Brain pericyte (primary cell): ENCODE measurements at regions not wholly inside any gene's neighbourhood (a gene's known extent, or its start where the extent isn't known, plus 50 kb on each side); places are given as distances from the start of the nearest gene placed in this dataset.

Experiments used
- DNase-seq: peaks from one replicate; pipeline ENCODE4 v3.0.0-alpha.2; 2012; ENCODE audit warnings: low read depth, low spot score

DNA sequence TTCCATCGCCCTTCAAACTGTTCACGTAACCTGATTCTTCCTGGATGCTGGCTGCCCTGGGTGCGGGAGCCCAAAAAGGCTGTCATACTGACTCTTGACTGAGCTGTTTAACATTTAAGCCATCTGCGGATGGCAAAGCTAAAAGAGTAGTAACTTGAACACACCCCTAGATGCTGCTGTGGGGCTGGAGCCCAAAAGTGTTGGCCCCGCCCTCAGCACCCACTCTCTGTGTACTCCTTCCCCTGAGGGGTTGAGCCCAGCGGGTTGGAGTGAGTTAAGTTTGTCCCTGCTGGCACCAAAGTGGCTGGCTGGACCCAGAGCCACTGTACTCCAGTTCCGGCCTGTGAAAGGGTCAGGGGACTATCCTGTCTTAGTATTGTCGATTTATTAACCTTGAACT is 640.6 kb downstream of the PTPRU start:
- no peak for DNase-seq

DNA sequence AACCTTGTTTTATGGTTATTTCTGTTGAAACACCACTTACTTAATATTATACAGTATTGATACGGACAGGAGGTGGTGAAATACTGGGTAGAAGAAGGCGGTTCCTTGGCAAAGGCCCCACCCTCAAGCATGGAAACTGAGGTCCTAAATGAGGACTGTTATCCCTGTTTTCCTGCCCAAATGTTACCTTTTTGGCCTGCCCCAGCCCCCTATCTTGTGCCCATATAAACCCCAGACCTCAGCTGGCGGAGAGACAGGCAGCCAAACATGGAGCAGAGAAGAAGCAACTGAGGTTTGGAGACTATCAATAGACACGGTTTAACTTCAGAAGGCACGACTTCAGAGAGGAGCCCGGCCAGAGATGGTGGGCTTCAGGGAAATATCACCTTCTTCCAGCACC is 640.1 kb downstream of the PTPRU start:
- no peak for DNase-seq

DNA sequence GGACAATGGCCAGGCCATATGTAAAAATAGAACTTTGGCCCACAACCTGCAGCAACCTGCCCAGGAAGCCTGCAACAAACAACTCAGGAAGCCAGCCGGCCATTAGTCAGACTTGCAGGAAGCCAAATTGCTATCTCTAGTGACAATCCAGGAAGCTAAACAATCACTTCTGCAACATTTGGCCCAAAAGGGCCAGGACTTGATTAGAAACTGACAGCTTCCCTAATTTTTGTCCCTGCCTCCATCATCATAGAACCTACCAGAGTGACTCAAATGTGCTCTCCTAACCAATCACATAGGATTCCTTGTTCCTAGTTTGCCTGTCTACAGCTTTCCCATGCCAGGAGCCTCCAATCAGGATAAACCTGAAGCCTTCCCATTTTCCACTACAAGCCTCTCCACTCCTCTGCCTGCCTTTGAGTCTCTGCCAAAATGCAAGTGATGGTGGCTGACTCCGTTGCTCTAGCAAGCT is 639.3 kb downstream of the PTPRU start:
- no peak for DNase-seq

DNA sequence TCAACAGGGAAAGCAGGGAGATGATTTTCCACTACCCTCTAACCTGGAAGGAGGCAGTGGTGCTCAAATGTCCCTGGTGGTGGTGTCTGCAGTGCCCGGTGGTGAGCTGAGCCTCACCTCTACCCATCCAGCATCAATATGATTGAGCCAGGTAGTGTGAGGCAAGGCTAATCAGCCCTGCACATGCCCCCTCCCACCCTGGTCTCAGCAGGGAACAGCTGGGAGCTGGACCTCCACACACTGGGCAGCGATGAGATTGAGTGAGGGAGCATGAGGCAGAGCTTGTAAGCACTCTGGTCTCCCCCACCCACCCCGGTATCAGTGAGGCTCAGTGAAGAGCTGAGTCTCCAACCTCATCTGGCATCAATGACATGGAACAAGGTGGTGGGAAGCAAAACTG is 634.3 kb downstream of the PTPRU start:
- no peak for DNase-seq

DNA sequence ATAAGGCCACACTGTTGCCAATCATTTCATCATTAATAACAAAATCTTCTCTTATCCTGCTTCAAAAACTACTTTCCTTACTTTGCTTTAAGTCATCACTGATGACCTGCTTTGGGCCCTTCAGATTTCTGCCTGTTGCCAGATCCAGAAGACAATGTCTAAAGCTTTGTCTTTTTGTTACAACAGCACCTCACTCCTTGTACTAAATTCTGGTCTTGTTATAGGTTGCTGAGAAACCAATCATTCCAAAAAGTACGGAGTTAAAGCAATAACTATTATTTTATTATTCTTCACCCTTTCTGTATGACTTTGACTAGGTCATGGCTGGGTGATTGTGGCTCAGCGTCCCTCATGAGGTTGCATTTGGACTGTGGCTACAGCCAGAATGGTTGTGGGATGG is 633.5 kb downstream of the PTPRU start:
- no peak for DNase-seq

DNA sequence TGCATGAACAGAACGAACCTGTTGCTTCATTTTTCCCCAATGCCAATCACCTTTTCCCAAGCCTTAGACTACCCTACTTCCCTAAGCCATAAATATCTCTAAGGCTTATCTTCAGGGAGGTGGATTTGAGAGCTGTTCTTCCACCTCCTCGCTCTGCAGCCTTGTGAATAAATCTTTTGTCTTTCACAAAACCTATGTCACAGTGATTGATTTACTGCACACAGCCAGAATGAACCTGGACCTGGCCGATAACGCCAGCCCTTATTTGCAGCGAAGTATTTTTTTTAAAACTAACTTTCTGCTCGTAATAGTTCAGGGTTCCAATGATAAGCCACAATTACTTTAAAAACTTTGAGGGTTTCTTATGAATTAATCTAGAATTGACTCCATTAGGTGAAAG is 632.6 kb downstream of the PTPRU start:
- DNase-seq = no peak

DNA sequence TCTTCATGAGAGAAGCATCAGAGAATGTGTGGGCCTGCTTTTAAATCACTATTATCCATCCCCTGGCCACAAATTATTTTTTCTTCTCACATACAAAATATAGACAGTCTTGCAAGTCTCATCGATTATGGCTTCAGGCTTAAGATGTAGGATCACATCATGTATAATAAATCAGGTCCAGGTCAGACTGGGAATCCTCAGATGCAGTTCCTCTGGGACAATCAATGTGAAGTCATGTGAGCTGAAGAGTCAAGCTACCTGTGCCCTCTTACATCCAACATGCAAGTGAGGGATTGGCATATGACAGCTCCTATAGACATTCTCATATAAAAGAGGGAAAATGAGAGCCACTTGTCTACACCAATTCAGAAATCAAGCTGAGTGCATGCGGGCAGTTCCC is 631.8 kb downstream of the PTPRU start:
- no peak for DNase-seq

DNA sequence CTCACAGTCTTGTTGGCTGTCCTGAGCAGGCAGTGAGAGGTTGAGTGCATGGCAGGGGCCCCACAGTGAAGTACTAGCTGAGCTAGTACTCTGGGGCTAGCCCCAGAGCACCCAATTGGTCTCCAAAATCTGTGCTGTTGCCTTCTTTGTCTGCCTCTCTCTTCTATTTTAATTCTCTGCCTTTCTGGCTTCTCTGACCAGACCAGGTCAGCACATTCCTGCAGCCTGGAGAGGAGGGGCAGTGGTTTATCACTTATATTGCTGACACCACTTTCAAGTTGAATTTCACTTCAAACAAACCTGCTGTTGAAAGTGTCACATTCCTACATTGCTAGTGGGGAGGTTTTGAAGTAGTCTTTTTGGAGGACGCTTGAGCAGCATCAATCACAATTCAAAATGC is 628.7 kb downstream of the PTPRU start:
- no peak for DNase-seq

DNA sequence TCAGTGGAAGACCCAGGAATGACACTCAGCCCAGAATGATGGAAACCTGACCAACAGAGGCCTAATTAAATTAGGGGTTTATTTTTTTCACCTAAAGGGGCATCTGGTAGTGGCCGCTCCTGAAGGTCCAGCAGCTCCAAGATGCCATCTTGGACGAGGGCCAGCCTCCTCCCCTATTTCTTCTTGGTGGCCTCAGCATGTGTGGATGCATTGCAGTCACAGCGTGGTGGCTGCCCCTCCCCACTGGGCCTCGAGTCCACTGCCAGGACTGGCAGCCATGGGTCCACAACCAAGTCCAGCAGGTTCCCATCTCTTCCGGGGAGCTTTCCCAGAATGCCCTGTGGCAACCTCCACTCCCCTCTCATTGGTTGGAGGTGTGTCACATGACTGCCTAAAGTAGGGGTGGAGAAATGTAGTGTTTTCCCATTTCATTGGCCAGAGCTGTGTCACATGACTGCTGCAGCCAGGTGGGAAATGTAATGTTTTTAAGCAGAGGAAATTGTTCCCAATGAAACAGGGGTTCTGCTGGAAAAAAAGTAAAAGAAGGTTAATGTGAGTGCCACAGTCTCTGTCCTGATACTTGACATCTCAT is 628.2 kb downstream of the PTPRU start:
- DNase-seq = no peak

DNA sequence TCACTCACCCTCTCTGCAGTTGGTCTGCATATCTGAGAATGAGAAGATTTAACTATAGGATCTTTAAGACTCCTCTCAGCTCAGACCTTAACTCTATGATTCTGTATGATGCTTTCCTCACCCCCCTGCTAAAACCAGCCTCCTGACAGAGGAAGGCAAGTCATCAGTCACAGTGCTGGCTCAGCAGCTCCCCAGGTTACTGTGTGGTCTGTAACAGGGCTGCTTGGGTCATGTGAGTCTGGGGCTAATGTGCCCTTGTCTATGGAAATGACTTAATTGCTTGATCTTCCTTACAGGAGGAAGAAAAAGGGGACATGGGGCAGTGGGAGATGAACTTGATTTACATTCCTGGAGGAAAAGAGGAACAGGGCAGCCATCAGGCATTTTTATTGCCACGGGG is 625.6 kb downstream of the PTPRU start:
- no peak for DNase-seq

DNA sequence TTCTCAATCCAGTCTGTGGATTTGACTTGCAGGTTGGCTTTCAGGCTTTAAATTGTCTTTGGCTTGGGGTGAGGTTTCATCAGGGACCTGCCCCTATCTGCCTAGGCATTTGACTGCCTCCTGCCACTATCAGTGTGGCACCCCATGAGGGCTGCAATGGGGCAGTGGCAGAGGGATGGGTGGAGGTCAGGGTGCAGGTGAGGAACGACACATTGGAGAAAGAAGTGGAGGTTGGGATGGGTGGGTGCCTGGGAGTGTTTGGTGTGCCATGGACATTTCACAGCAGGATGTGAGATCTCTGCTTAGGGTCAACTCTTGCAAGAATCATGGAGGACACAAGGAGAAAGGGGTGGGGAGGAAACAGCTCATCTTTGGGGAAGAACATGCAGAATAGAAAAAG is 625.1 kb downstream of the PTPRU start:
- no peak for DNase-seq

DNA sequence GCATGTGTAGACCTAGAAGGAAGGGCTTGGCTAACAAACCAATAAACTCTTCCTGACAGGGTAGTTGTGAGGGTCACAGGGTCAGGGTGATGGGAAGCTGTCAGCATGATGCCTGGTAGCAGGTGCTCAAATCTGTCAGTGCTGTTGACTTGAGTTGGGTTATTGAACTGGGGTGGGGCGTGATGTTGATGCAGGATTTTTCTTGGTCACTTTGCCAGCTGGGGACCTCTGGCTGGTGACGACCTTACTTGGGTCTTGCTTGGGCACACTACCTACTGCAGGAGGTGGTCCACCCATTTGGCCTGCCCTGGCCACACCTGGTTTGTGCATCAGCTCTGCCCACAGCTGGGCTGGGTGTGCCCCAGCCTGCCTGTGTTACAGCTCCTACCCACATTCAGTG is 624.4 kb downstream of the PTPRU start:
- no peak for DNase-seq

DNA sequence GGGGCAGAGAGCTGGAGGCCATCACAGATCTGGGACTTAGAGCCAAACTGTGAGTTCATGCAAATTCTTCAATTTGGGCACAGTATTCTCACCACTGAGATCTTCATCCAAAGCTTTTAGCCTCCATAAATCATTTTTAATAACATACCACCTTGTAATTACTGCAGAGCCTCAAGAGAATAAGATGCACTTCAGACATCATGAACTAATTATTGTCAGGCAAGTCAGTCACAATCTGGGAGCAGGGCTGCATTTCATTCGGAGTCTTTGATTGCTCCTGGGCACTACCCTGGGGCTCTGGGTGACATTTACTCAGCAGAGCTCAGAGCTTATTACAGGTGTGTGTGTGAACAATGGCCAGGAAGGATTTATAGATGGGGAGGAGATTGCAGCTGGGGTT is 623.7 kb downstream of the PTPRU start:
- DNase-seq = no peak

DNA sequence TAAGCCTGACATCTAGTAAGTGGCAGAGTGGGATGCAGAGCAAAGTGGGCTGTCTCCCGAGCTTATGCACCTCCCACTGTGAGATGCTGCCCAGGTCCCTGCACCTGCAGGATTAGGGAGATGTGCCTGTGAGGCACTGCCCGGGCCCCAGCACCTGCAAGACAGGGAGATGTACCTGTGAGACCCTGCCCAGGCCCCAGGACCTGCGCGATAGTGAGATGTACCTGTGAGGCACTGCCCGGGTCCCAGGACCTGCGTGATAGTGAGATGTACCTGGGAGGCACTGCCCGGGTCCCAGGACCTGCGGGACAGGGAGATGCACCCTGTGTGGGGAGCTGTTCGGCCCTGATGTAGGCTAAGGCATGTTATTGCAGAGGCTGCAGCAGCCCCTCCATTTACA is 622.8 kb downstream of the PTPRU start:
- no peak for DNase-seq

DNA sequence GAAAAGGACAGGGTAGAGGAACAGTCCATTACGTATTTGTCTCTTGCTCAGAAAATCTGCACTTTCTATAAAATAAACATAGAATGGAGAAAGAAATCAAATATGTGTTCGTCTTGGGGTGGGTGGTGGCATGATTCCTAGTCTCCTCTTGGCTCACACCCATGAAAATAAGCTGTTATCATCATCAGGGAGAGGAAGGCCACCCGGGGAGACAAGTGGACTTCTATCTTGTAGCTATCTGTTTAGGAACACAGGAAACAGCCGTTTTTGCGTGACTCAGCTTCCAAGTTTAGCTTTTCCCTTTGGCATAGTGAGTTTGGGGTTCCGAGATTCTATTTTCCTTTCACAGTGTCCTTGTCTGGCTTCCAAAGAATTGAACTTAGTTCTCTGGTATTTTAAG is 622.3 kb downstream of the PTPRU start:
- DNase-seq = no peak

DNA sequence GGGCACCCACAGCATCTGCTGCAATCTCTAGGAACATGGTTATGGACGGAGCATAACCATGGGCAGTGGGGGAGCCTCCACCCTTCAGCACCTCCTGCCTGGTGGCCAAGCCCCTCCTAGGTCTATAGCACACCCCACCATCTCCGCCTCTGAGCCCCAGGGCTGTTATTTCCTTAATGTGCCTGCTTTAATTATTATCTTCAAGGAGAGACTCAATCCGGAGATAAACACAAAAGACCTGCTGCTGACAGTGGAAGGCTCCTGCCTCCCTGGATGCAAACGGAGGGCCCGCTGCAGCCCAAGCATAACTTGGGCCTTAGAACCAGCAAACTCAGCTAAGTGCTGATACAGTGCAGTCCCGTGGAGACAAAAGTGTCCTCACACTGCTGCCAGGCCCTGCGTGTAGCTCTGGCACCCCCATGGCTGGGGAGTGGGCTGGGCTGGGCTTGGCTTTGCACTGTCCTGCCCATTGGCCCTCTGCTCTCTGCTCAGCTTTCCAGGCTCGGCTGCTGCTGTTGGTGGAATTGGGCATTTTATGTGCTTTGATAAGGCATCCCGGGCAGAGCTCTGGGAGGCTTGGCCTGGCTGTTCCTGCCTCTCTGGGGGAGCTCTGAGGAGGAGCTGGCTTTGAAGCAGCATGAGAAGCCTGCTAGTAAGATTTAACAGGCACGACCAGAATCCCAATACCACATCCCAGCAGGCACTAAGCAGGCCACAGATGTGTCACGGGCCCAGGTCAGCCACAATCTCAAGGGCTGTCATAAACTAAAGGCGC is 620.2 kb downstream of the PTPRU start:
- no peak for DNase-seq

DNA sequence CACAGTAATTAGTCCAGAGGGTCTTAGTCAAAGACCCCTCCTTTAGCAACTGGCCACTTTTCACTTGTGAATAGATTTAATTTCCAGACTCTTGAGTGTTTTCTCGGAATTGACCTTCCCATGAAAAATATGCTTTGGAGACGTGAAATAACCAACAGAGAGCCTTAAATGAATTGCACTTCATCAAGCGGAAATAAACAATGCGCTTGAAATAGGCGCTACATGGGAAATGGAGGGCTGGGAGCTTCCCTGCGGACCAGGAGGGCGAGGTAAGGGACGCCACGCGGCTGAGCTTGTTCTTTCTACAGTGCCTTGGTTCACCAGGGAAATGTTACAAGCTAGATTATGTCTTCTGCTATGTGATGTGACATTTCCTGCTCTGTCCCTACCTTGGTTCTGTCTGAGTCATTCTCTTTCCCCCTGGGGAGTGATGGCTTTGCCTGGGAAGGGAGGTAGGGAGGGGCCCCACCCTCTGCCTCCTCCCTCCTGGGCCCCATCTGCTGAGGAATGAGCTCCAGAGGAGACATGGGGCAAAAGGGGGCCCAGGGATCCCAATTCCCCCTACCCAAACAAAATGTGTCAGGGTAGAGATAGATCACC is 619.3 kb downstream of the PTPRU start:
- no peak for DNase-seq

DNA sequence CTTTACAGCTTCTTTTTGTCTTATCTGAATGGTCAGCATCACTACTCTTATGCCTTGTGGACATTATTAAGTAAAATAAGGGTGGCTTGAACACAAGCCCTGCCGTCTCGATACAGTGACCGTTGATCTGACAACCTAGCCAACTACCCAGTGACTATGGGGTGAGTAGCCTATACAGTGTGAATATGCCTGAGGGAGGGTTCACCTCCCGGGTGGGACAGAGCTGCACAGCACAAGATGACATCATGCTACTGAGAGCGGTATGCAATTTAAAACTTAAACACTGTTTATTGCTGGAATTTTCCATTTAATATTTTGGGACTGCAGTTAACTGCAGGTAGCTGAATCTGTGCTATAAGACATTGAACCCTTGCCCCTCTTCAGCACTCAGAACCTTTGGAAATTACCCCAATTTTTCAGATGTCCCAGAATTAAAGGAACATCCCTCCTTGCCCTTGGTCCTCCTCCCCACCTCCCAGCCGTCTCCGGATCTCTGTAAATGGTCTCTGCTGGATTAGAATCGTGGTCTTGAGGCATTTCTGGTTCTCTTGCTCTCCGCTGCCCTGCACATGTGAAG is 618.5 kb downstream of the PTPRU start:
- no peak for DNase-seq

DNA sequence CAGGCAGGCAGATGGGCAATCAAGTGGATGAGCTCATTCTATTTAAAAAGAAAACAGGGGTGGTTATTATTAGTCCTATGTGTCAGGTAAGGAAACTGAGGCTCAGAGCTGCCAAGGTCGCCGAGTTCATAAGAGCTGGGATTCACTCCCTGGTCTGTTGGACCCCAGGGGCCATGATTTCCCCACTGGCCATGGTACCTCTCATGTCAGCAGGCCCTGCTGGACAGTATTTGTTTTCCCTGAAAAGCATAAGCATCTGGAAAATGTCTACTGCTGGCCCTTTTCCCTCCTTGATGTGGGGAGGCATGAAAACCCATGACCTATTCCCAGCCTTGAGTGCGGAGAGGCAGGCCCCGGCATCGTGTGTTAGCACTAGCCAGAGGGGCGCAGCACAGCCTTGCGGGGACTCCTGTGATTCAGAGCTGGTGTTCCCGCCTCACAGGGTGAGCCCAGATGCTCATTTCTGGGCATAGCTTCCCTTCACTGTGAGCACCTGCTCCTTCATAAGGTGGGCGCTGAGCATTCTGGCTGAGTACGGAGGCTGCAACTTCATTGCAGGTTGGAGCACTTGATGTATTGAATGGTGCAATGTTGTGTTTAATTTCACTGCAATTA is 617.5 kb downstream of the PTPRU start:
- DNase-seq = no peak

DNA sequence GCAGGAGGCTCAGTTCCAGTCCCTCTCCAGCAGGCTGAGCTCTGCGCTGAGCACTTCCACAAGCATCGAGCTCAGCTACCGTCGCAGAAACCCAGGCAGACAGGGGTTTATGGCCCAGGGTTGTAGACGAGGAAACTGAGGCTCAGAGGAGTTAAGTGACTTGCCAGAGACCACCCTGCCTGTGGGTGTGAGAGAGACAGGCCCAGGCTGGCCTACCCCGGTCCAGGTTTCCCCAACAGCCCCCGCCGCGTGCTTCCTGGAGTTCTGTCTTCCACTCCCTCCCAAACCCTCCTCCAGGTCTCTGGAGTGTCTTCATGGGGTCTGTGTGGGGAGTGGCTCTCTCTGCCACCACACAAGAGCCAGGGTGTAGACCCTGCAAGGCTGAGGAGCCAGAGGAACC is 615.9 kb downstream of the PTPRU start:
- no peak for DNase-seq

DNA sequence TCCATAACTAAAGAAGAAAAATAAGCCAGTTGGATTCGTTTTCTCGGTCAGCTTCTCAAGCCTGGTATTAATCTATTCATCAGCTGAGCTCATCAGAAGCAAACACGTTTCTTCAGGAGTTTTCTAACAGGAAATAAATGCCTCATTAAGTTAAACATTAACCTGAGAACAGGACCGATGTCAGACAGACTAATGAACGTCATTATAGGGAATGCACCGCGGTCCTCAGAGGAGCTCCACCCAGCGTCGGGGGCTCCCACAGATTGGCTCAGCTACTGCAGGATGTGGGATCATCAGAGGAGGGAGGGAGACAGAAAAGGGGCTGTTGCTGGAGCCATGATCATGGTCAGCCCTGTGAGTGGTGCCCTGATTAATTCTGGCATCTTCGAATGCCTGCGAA is 615.4 kb downstream of the PTPRU start:
- DNase-seq = no peak

DNA sequence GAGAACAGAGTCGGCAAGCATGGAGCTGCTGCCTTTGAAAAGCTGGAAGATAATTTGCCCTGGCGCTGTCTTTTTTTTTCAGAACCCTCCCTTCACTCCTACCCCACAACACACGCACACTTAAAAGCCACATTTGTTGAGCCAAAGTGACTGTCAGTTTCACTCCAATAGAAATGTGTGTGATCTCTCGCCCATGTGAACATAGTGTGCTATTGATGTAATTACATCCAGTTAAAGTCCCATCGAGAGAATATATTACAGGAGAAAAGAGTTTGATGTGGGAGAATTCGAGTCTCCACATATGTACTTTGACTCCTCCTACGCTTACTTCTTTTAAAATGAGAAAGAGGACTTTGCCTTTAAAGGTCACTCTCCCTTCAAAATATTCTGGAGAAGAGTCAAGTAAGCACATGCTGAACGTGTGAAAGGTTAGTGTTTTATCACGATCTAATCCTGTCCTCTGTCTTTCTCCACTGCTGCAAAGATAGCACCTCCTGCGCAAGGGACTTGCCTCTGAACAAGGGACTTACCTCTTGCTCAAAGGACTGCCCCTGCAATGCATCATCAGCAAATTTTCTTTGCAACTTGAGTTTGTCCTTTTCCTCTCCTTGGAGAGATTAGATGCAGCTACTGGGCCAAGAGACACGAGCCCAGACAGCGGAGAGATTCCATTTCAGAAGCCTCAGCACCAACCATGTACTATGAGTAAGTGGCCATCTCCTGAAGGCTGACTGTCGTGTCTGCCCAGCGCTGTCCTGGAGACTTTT is 613.9 kb downstream of the PTPRU start:
- DNase-seq = no peak
